GM12878 (cell line): ENCODE measurements at regions not wholly inside any gene's neighbourhood (a gene's known extent, or its start where the extent isn't known, plus 50 kb on each side); places are given as distances from the start of the nearest gene placed in this dataset.

Experiments
- ATAC-seq: fragments of 200-7000 bp; cut with Tn5 transposase; 3 replicates; pipeline ENCODE4 v1.9.1; 2020; ENCODE audit warnings: mild to moderate bottlenecking, moderate library complexity
- BruUV-seq: library from RNA; stranded (reverse); fragments of 400-500 nt; replicated peaks from 2 replicates; lab custom pipeline; 2021; lab: Mats Ljungman, UMichigan
- CTCF ChIA-PET: fragments of 300-600 bp; sonication (Branson Sonifier 250); formaldehyde crosslinking; extraction: SDS; loops from one replicate; lab custom pipeline; 2021; ENCODE audit warnings: inconsistent platforms; lab: Yijun Ruan, JAX
- POLR2A ChIA-PET: fragments of 350-600 bp; formaldehyde crosslinking; extraction: SDS; loops from one replicate; lab custom pipeline; 2021; ENCODE audit warnings: inconsistent platforms; lab: Charles Lee
- RAD21 ChIA-PET: fragments of 300-600 bp; sonication (Branson Sonifier 250); formaldehyde crosslinking; loops from one replicate; lab custom pipeline; 2023; ENCODE audit warnings: antibody characterized with exemption; ENCODE audit not compliant: unreplicated experiment; lab: Charles Lee
- SMC1A ChIA-PET: fragments of 300-600 bp; sonication (Branson Sonifier 250); formaldehyde crosslinking; loops from one replicate; lab custom pipeline; 2023; ENCODE audit not compliant: unreplicated experiment, uncharacterized antibody; lab: Charles Lee
- DNase-seq: peaks from one replicate; pipeline ENCODE4 v3.0.0-alpha.2; 2011; ENCODE audit warnings: low read depth, low spot score
- FAIRE-seq: peaks from 3 replicates; lab custom pipeline; 2011; peaks lifted over from hg19 to GRCh38; lab: Jason Lieb, UNC
- H2AFZ ChIP-seq: 2 replicates; pipeline ENCODE4 v1.6.0; 2011; ENCODE audit warnings: low read depth, low read length, control low read depth; ENCODE audit not compliant: control insufficient read depth
- H3K27ac ChIP-seq: 2 replicates; pipeline ENCODE4 v1.5.1; 2011; ENCODE audit warnings: control low read depth; ENCODE audit not compliant: control insufficient read depth, insufficient read depth
- H3K27me3 ChIP-seq, 2 experiments: replicated peaks in 1 of 2; 2 replicates each; pipeline versions ENCODE4 v1.6.0 to v1.6.1; 2011; ENCODE audit warnings: low read length in 1 of 2; ENCODE audit not compliant: control insufficient read depth in 2 of 2, insufficient read depth in 2 of 2
- H3K36me3 ChIP-seq, 2 experiments: 2 replicates each; pipeline ENCODE4 v1.5.1; 2011; ENCODE audit warnings: low read length in 1 of 2; ENCODE audit not compliant: control insufficient read depth in 2 of 2, insufficient read depth in 2 of 2
- H3K4me1 ChIP-seq: 2 replicates; pipeline ENCODE4 v1.6.1; 2011; ENCODE audit warnings: mild to moderate bottlenecking, low read length, moderate library complexity, mixed read lengths; ENCODE audit not compliant: control insufficient read depth, insufficient read depth
- H3K4me2 ChIP-seq: 2 replicates; pipeline ENCODE4 v1.6.0; 2011; ENCODE audit warnings: control low read depth; ENCODE audit not compliant: control insufficient read depth, insufficient read depth
- H3K4me3 ChIP-seq: fragments of 200-600 bp; sonication (generic); 2 replicates; pipeline ENCODE4 v1.5.1; 2016
- H3K79me2 ChIP-seq: 2 replicates; pipeline ENCODE4 v1.6.0; 2011; ENCODE audit warnings: low read length; ENCODE audit not compliant: control insufficient read depth, insufficient read depth
- H3K9ac ChIP-seq: 2 replicates; pipeline ENCODE4 v1.8.0; 2011; ENCODE audit warnings: low read length, control low read depth, mixed read lengths; ENCODE audit not compliant: control insufficient read depth, insufficient read depth
- H3K9me3 ChIP-seq: replicated peaks from 3 replicates; pipeline ENCODE4 v1.5.1; 2011; ENCODE audit warnings: mild to moderate bottlenecking, low read length; ENCODE audit not compliant: control insufficient read depth, insufficient read depth
- H4K20me1 ChIP-seq: 2 replicates; pipeline ENCODE4 v1.6.0; 2011; ENCODE audit not compliant: control insufficient read depth, insufficient read depth
- BRCA1 ChIP-seq: IDR thresholded peaks from 2 replicates; pipeline ENCODE4 v1.6.1; 2011; ENCODE audit warnings: low read depth, low read length, improper control_type of control experiment
- DPF2 ChIP-seq: fragments of 450-650 bp; IDR thresholded peaks from 2 replicates; pipeline ENCODE4 v1.6.1; 2017; ENCODE audit warnings: mild to moderate bottlenecking
- EP300 ChIP-seq, 2 experiments: fragments of 150-350 bp in 1 of 2; IDR thresholded peaks; 2 replicates each; pipeline ENCODE4 v1.6.1; 2011 to 2012; ENCODE audit warnings: low read depth in 2 of 2, low read length in 2 of 2, borderline replicate concordance in 1 of 2, improper control_type of control experiment in 1 of 2, inconsistent platforms in 1 of 2; ENCODE audit not compliant: control insufficient read depth in 1 of 2
- ESRRA ChIP-seq: IDR thresholded peaks from 2 replicates; pipeline ENCODE4 v1.6.1; 2012; ENCODE audit warnings: mild to moderate bottlenecking, low read length, improper control_type of control experiment
- FOXM1 ChIP-seq: IDR thresholded peaks from 2 replicates; pipeline ENCODE4 v1.6.1; 2012; ENCODE audit warnings: low read depth, mild to moderate bottlenecking, inconsistent platforms, low read length, moderate library complexity
- HDAC6 ChIP-seq: fragments of 200-600 bp; sonication (generic); IDR thresholded peaks from one replicate; pipeline ENCODE4 v1.8.0; 2017; ENCODE audit warnings: antibody characterized with exemption; ENCODE audit not compliant: unreplicated experiment
- KDM1A ChIP-seq: fragments of 200-600 bp; sonication (generic); IDR thresholded peaks from 2 replicates; pipeline ENCODE4 v1.6.1; 2016; ENCODE audit warnings: borderline replicate concordance
- MTA2 ChIP-seq: fragments of 450-650 bp; IDR thresholded peaks from 2 replicates; pipeline ENCODE4 v1.6.1; 2016; ENCODE audit warnings: low read depth, mild to moderate bottlenecking, moderate library complexity
- MTA3 ChIP-seq: IDR thresholded peaks from 2 replicates; pipeline ENCODE4 v1.6.1; 2012; ENCODE audit warnings: low read length, inconsistent platforms, borderline replicate concordance
- NBN ChIP-seq: fragments of 450-650 bp; IDR thresholded peaks from 2 replicates; pipeline ENCODE4 v1.6.1; 2016
- NR2F1 ChIP-seq: fragments of 450-650 bp; conservative IDR thresholded peaks from 2 replicates; pipeline ENCODE4 v1.6.1; 2017; ENCODE audit warnings: mild to moderate bottlenecking
- PKNOX1 ChIP-seq: fragments of 450-650 bp; IDR thresholded peaks from 2 replicates; pipeline ENCODE4 v1.6.1; 2016; ENCODE audit warnings: mild to moderate bottlenecking
- ZBTB40 ChIP-seq: fragments of 450-650 bp; IDR thresholded peaks from 2 replicates; pipeline ENCODE4 v1.6.1; 2016; ENCODE audit warnings: mild to moderate bottlenecking, moderate library complexity, borderline replicate concordance
- ZNF217 ChIP-seq: fragments of 450-650 bp; IDR thresholded peaks from 2 replicates; pipeline ENCODE4 v1.6.1; 2017; ENCODE audit warnings: antibody characterized with exemption, mild to moderate bottlenecking
- ZNF592 ChIP-seq: fragments of 450-650 bp; IDR thresholded peaks from 2 replicates; pipeline ENCODE4 v1.6.1; 2017; ENCODE audit warnings: mild to moderate bottlenecking, moderate library complexity
- WGBS: methylation state at CpG from one replicate; pipeline ENCODE4 v1.1.6; 2016; ENCODE audit warnings: low lambda C conversion rate; ENCODE audit not compliant: insufficient replicate concordance, insufficient coverage; ENCODE audit errors: missing lambda C conversion rate; 5-methylcytosine and 5-hydroxymethylcytosine counted together
- in situ Hi-C: fragments of 300-500 bp; cut with MboI; formaldehyde crosslinking; loops from 9 replicates; pipeline ENCODE4 v1.14.3; 2018; ENCODE audit warnings: mixed read lengths
- intact Hi-C: fragments of 100-400 bp; cut with micrococcal nuclease; formaldehyde crosslinking; loops from one replicate; pipeline ENCODE4 v1.14.2; 2022; ENCODE audit not compliant: unreplicated experiment

GRCh38 chr6:166771701-166772100 is 144.7 kb upstream of the RPS6KA2 start:
- no peaks in the 10 kb centered on the region for H4K20me1 ChIP-seq
- FAIRE-seq = no peak
- DNase-seq = no peak
- H3K27ac ChIP-seq = no peak overlapping the region
- ChIA-PET POLR2A (no interaction called here), CTCF (no interaction called here), RAD21 (interaction anchor here (0.7 to 1.1 kb wide), 2 partner anchors 12 to 370 kb away, joined by 3 read pairs; no protein-coding TSS in a partner anchor), SMC1A (interaction anchor here (1.3 to 8.8 kb wide), 2 partner anchors 9 to 217 kb away, joined by 3 to 57 read pairs; no protein-coding TSS in a partner anchor)
- H3K4me1 ChIP-seq = no peaks in the 10 kb centered on the region
- no peak overlapping the region for H2AFZ ChIP-seq
- WGBS = 50% methylated on average over 13 of the region's 13 CpGs
- H3K4me2 ChIP-seq = no peak overlapping the region
- H3K9ac ChIP-seq = no peak overlapping the region
- no peak for ATAC-seq
- H3K4me3 ChIP-seq = no peak overlapping the region
- no peaks in the 10 kb centered on the region for H3K79me2 ChIP-seq
- no peaks in the 10 kb centered on the region for H3K36me3 ChIP-seq
- H3K9me3 ChIP-seq = no peaks in the 10 kb centered on the region
- no TSS peak for BruUV-seq
- intact Hi-C loops = no loop called here
- in situ Hi-C loops = loop anchor here (5.0 to 10.0 kb wide), 2 partner anchors 363 to 521 kb away; partner anchors contain the start of gene UNC93A
- H3K27me3 ChIP-seq = peaks cover 0 to 3% of the 10 kb centered on the region in 2 experiments; a peak in 1 of 4 replicates
- TF ChIP-seq ZNF592 (no peak), HDAC6 (no peak), NR2F1 (no peak), ZBTB40 (no peak), FOXM1 (no peak), ESRRA (no peak), EP300 (IDR thresholded peaks at IDR 0.05; ENCODE audit: borderline replicate concordance in 1 of 2, control insufficient read depth in 1 of 2, low read depth in 2 of 2, low read length in 2 of 2) (no peak), BRCA1 (no peak), NBN (no peak), PKNOX1 (no peak), MTA3 (no peak), KDM1A (no peak), MTA2 (no peak), DPF2 (no peak), ZNF217 (no peak)
